Upper lobe of left lung (tissue), 4 donors: ENCODE measurements at regions not wholly inside any gene's neighbourhood (a gene's known extent, or its start where the extent isn't known, plus 50 kb on each side); places are given as distances from the start of the nearest gene placed in this dataset.

Source experiments
- POLR2A ChIP-seq, 4 donors: fragments of 450-650 bp; IDR thresholded peaks; one replicate each; pipeline ENCODE4 v1.5.1; 2016 to 2017; ENCODE audit warnings: antibody characterized with exemption in 4 of 4, mild to moderate bottlenecking in 2 of 4
- POLR2AphosphoS5 ChIP-seq, 2 donors: sonication (generic); formaldehyde crosslinking; IDR thresholded peaks; one replicate each; pipeline ENCODE4 v1.5.1; 2017; ENCODE audit warnings: antibody characterized with exemption in 2 of 2
- TF ChIP-seq, protein P1 (sequence below), 6 experiments: fragments of 450-650 bp in 4 of 6; fragments of 200-600 bp in 2 of 6; sonication (generic) in 2 of 6; IDR thresholded peaks; one replicate each; pipeline ENCODE4 v1.5.1; 2016 to 2019; ENCODE audit warnings: antibody characterized with exemption in 6 of 6

DNA sequence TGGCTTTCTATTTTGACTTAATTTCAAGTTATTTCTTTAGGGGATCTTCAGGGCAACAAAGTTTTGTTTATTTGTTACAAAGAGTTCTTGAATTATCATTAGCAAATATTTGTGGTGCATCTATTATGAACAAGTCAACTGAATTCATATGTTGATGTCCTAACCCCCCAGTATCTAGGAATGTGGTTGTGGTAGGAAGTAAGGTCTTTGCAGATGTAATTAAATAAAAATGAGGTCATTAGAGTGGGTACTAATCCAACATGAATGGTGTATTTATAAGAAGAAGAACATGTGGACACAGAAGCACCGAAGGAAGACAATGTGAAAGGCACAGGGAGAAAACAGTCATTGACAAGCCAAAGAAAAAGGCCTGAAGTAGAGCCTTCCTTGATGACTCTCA, 474.0 kb upstream of the DAB2 start:
- TF ChIP-seq POLR2A (IDR thresholded peaks at IDR 0.05) = no peak
- no peak for TF ChIP-seq POLR2AphosphoS5 (IDR thresholded peaks at IDR 0.05)
- TF ChIP-seq, protein P1, sequence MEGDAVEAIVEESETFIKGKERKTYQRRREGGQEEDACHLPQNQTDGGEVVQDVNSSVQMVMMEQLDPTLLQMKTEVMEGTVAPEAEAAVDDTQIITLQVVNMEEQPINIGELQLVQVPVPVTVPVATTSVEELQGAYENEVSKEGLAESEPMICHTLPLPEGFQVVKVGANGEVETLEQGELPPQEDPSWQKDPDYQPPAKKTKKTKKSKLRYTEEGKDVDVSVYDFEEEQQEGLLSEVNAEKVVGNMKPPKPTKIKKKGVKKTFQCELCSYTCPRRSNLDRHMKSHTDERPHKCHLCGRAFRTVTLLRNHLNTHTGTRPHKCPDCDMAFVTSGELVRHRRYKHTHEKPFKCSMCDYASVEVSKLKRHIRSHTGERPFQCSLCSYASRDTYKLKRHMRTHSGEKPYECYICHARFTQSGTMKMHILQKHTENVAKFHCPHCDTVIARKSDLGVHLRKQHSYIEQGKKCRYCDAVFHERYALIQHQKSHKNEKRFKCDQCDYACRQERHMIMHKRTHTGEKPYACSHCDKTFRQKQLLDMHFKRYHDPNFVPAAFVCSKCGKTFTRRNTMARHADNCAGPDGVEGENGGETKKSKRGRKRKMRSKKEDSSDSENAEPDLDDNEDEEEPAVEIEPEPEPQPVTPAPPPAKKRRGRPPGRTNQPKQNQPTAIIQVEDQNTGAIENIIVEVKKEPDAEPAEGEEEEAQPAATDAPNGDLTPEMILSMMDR (IDR thresholded peaks at IDR 0.05) = no peak
